Lower lobe of right lung (tissue), 2 donors: ENCODE measurements at regions not wholly inside any gene's neighbourhood (a gene's known extent, or its start where the extent isn't known, plus 50 kb on each side); places are given as distances from the start of the nearest gene placed in this dataset.

Experiments used
- ATAC-seq, 2 donors: fragments of 200-7000 bp; cut with Tn5 transposase; one replicate each; pipeline ENCODE4 v1.9.1; 2020 to 2022; ENCODE audit warnings: mild to moderate bottlenecking in 2 of 2, moderate library complexity in 2 of 2
- DNase-seq: peaks from one replicate; pipeline ENCODE4 v3.0.0-alpha.2; 2020
- H3K27ac ChIP-seq: fragments of 200-600 bp; one replicate; pipeline ENCODE4 v1.8.0; 2022
- H3K27me3 ChIP-seq: fragments of 200-600 bp; one replicate; pipeline ENCODE4 v1.8.0; 2022; ENCODE audit warnings: low read depth
- H3K36me3 ChIP-seq: fragments of 200-600 bp; one replicate; pipeline ENCODE4 v1.8.0; 2022; ENCODE audit warnings: mild to moderate bottlenecking
- H3K4me1 ChIP-seq: fragments of 200-600 bp; one replicate; pipeline ENCODE4 v1.8.0; 2022
- H3K4me3 ChIP-seq: fragments of 200-600 bp; one replicate; pipeline ENCODE4 v1.8.0; 2022; ENCODE audit warnings: mild to moderate bottlenecking
- H3K9me3 ChIP-seq: fragments of 200-600 bp; one replicate; pipeline ENCODE4 v1.8.0; 2022
- CTCF ChIP-seq: fragments of 200-600 bp; IDR thresholded peaks from one replicate; pipeline ENCODE4 v1.8.0; 2022; ENCODE audit warnings: antibody characterized with exemption, mild to moderate bottlenecking
- intact Hi-C: fragments of 100-400 bp; cut with DNase I; formaldehyde crosslinking; loops from one replicate; pipeline ENCODE4 v1.11.0; 2022
- donor health status: DM: no; HTN: yes; CAD: no; lungs with severe emphysema.

- peaks cover 3% of the 10 kb centered on the region for H3K9me3 ChIP-seq
- H3K27ac ChIP-seq: no peak overlapping the region
- H3K27me3 ChIP-seq: no peaks in the 10 kb centered on the region
- TF ChIP-seq CTCF: no peak
- no peaks in the 10 kb centered on the region for H3K36me3 ChIP-seq
- no peak for DNase-seq
- no peak for ATAC-seq
- intact Hi-C loops: no loop called here
- no peaks in the 10 kb centered on the region for H3K4me1 ChIP-seq
- H3K4me3 ChIP-seq: no peak overlapping the region
Measured at GRCh38 chr6:23325065-23325464, 755.7 kb downstream of the HDGFL1 start.

GRCh38 chr6:23327621-23328020 is 758.3 kb downstream of the HDGFL1 start:
- Histone ChIP-seq H3K27ac (no peak overlapping the region), H3K4me1 (no peaks in the 10 kb centered on the region), H3K4me3 (no peak overlapping the region), H3K36me3 (no peaks in the 10 kb centered on the region), H3K9me3 (peaks cover 3% of the 10 kb centered on the region), H3K27me3 (no peaks in the 10 kb centered on the region)
- no peak for TF ChIP-seq CTCF
- ATAC-seq (no peak), DNase-seq (no peak)
- intact Hi-C loops: no loop called here

- H3K9me3 ChIP-seq: peaks cover 3% of the 10 kb centered on the region
- no peaks in the 10 kb centered on the region for H3K36me3 ChIP-seq
- no peaks in the 10 kb centered on the region for H3K4me1 ChIP-seq
- no peak for TF ChIP-seq CTCF
- intact Hi-C loops: no loop called here
- ATAC-seq (no peak), DNase-seq (no peak)
- no peak overlapping the region for H3K27ac ChIP-seq
- H3K4me3 ChIP-seq: no peak overlapping the region
- H3K27me3 ChIP-seq: no peaks in the 10 kb centered on the region
Measured at GRCh38 chr6:23329086-23329485, 759.7 kb downstream of the HDGFL1 start.

- peaks cover 3% of the 10 kb centered on the region for H3K9me3 ChIP-seq
- intact Hi-C loops: no loop called here
- no peak overlapping the region for H3K4me3 ChIP-seq
Measured at GRCh38 chr6:23330632-23331031, 761.3 kb downstream of the HDGFL1 start.

GRCh38 chr6:23334360-23334759 is 765.0 kb downstream of the HDGFL1 start:
- intact Hi-C loops: no loop called here
- H3K27ac ChIP-seq: no peak overlapping the region
- no peak for TF ChIP-seq CTCF

More at GRCh38 chr6:23330632-23331031, 761.3 kb downstream of the HDGFL1 start:
- Histone ChIP-seq H3K36me3 (no peaks in the 10 kb centered on the region), H3K27me3 (no peaks in the 10 kb centered on the region), H3K27ac (no peak overlapping the region), H3K4me1 (no peaks in the 10 kb centered on the region)
- no peak for DNase-seq
- TF ChIP-seq CTCF: no peak
- ATAC-seq: no peak

GRCh38 chr6:23335894-23336293 is 766.5 kb downstream of the HDGFL1 start:
- H3K36me3 ChIP-seq: no peaks in the 10 kb centered on the region
- no peak for ATAC-seq
- no peaks in the 10 kb centered on the region for H3K27me3 ChIP-seq
- H3K9me3 ChIP-seq: no peaks in the 10 kb centered on the region
- no peak for DNase-seq
- H3K4me3 ChIP-seq: no peak overlapping the region
- H3K27ac ChIP-seq: no peak overlapping the region
- intact Hi-C loops: no loop called here
- no peak for TF ChIP-seq CTCF
- no peaks in the 10 kb centered on the region for H3K4me1 ChIP-seq

More at GRCh38 chr6:23334360-23334759, 765.0 kb downstream of the HDGFL1 start:
- DNase-seq: no peak
- H3K9me3 ChIP-seq: no peaks in the 10 kb centered on the region
- ATAC-seq: no peak
- no peaks in the 10 kb centered on the region for H3K4me1 ChIP-seq
- H3K36me3 ChIP-seq: no peaks in the 10 kb centered on the region
- H3K27me3 ChIP-seq: no peaks in the 10 kb centered on the region
- H3K4me3 ChIP-seq: no peak overlapping the region
